ENCODE measurements at regions not wholly inside any gene's neighbourhood (a gene's known extent, or its start where the extent isn't known, plus 50 kb on each side); places are given as distances from the start of the nearest gene placed in this dataset.

DNA sequence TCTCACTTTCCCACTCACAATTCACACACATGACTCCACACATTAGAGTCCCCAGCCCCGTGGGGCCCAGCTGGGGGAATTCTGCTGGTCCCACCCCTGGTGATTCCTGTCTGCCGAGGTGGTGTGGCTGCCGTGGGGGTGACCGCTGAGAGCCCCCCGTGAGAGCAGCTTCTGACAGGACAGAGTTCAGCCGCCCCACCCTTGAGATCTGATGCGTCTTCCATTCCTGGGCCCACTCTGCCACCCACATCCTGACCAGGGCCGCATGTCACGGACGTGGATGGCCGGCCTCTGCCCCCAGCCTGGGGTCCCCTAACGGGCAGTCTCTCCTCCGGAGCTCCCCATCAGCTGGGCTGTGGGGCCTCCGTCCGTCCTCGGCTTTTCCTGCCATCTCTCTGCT, 240.1 kb upstream of the PITRM1 start (continued):
- TF ChIP-seq, protein P1, sequence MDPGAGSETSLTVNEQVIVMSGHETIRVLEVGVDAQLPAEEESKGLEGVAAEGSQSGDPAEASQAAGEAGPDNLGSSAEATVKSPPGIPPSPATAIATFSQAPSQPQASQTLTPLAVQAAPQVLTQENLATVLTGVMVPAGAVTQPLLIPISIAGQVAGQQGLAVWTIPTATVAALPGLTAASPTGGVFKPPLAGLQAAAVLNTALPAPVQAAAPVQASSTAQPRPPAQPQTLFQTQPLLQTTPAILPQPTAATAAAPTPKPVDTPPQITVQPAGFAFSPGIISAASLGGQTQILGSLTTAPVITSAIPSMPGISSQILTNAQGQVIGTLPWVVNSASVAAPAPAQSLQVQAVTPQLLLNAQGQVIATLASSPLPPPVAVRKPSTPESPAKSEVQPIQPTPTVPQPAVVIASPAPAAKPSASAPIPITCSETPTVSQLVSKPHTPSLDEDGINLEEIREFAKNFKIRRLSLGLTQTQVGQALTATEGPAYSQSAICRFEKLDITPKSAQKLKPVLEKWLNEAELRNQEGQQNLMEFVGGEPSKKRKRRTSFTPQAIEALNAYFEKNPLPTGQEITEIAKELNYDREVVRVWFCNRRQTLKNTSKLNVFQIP (CRISPR knock-in tag; IDR thresholded peaks at IDR 0.05; ENCODE audit: borderline replicate concordance, low read depth) = no peak
- TF ChIP-seq ARNTL (CRISPR knock-in tag; IDR thresholded peaks at IDR 0.05; ENCODE audit: borderline replicate concordance, low read depth) = no peak
- TF ChIP-seq, protein P2, sequence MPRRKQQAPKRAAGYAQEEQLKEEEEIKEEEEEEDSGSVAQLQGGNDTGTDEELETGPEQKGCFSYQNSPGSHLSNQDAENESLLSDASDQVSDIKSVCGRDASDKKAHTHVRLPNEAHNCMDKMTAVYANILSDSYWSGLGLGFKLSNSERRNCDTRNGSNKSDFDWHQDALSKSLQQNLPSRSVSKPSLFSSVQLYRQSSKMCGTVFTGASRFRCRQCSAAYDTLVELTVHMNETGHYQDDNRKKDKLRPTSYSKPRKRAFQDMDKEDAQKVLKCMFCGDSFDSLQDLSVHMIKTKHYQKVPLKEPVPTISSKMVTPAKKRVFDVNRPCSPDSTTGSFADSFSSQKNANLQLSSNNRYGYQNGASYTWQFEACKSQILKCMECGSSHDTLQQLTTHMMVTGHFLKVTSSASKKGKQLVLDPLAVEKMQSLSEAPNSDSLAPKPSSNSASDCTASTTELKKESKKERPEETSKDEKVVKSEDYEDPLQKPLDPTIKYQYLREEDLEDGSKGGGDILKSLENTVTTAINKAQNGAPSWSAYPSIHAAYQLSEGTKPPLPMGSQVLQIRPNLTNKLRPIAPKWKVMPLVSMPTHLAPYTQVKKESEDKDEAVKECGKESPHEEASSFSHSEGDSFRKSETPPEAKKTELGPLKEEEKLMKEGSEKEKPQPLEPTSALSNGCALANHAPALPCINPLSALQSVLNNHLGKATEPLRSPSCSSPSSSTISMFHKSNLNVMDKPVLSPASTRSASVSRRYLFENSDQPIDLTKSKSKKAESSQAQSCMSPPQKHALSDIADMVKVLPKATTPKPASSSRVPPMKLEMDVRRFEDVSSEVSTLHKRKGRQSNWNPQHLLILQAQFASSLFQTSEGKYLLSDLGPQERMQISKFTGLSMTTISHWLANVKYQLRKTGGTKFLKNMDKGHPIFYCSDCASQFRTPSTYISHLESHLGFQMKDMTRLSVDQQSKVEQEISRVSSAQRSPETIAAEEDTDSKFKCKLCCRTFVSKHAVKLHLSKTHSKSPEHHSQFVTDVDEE (CRISPR knock-in tag; IDR thresholded peaks at IDR 0.05) = no peak
- no peak for TF ChIP-seq CSDC2 (CRISPR knock-in tag; IDR thresholded peaks at IDR 0.05)
- no peak for TF ChIP-seq BACH2 (CRISPR knock-in tag; IDR thresholded peaks at IDR 0.05; ENCODE audit: borderline replicate concordance)
- no peak for TF ChIP-seq ZNF8 (CRISPR knock-in tag; IDR thresholded peaks at IDR 0.05)
- no peak for TF ChIP-seq TOX (CRISPR knock-in tag; IDR thresholded peaks at IDR 0.05; ENCODE audit: borderline replicate concordance)
- no peak for TF ChIP-seq TCF4 (CRISPR knock-in tag; IDR thresholded peaks at IDR 0.05; ENCODE audit: borderline replicate concordance)

DNA sequence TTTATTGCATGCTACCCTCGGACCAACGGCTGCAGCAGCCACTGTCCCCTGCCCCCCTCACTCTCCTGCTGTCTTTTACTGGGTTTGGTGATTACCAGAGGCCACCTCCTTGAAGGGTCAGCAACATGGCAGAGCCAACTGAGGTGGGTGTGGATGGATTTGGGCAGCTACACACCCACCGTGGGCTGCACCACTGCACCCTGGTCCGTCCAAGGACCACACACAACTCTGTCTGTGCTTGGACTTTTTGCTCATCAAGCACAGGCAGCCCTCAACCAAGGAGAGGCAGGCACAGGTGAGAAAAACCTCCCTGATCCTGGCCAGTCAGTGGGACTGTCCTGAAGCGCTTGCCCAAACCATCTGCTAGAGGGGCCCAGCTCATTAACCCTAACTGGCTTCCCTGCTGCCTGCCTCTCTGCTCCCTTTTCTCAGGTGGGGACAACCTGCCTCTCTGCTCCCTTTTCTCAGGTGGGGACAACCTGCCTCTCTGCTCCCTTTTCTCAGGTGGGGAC, 239.5 kb upstream of the PITRM1 start:
- ATAC-seq = no peak
- no peak for TF ChIP-seq OSR1 (CRISPR knock-in tag; IDR thresholded peaks at IDR 0.05)
- TF ChIP-seq, protein P3, sequence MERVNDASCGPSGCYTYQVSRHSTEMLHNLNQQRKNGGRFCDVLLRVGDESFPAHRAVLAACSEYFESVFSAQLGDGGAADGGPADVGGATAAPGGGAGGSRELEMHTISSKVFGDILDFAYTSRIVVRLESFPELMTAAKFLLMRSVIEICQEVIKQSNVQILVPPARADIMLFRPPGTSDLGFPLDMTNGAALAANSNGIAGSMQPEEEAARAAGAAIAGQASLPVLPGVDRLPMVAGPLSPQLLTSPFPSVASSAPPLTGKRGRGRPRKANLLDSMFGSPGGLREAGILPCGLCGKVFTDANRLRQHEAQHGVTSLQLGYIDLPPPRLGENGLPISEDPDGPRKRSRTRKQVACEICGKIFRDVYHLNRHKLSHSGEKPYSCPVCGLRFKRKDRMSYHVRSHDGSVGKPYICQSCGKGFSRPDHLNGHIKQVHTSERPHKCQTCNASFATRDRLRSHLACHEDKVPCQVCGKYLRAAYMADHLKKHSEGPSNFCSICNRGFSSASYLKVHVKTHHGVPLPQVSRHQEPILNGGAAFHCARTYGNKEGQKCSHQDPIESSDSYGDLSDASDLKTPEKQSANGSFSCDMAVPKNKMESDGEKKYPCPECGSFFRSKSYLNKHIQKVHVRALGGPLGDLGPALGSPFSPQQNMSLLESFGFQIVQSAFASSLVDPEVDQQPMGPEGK (CRISPR knock-in tag; IDR thresholded peaks at IDR 0.05; ENCODE audit: borderline replicate concordance) = no peak
- no peak for TF ChIP-seq ZFP3 (CRISPR knock-in tag; IDR thresholded peaks at IDR 0.05)
- no peak for TF ChIP-seq ISL1 (CRISPR knock-in tag; IDR thresholded peaks at IDR 0.05)
- no peak for TF ChIP-seq ZC3H10 (CRISPR knock-in tag; IDR thresholded peaks at IDR 0.05)
- TF ChIP-seq TOX (CRISPR knock-in tag; IDR thresholded peaks at IDR 0.05; ENCODE audit: borderline replicate concordance) = no peak
- TF ChIP-seq PPARA (CRISPR knock-in tag; IDR thresholded peaks at IDR 0.05; ENCODE audit: borderline replicate concordance) = no peak

DNA sequence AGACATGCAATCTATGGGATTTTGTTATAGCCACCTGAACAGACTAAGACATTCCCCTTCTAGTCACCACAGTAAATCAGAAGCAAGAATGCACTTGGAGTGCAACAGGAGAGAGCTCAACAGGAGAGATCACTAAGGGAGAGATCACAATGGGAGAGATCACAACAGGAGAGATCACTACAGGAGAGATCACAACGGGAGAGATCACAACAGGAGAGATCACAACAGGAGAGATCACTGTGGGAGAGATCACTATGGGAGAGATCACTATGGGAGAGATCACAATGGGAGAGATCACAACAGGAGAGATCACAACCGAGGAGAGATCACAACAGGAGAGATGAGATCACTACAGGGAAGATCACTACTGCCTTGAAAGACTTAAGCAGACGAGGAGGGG, 238.5 kb upstream of the PITRM1 start:
- no peak for ATAC-seq
- TF ChIP-seq PPARA (CRISPR knock-in tag; IDR thresholded peaks at IDR 0.05; ENCODE audit: borderline replicate concordance) = no peak
- TF ChIP-seq ISL1 (CRISPR knock-in tag; IDR thresholded peaks at IDR 0.05) = no peak
- TF ChIP-seq, protein P3 (CRISPR knock-in tag; IDR thresholded peaks at IDR 0.05; ENCODE audit: borderline replicate concordance) = no peak
- no peak for TF ChIP-seq ZFP30 (CRISPR knock-in tag; IDR thresholded peaks at IDR 0.05)
- no peak for TF ChIP-seq TCF4 (CRISPR knock-in tag; IDR thresholded peaks at IDR 0.05; ENCODE audit: borderline replicate concordance)
- no peak for TF ChIP-seq SNAI2 (CRISPR knock-in tag; IDR thresholded peaks at IDR 0.05)
- no peak for TF ChIP-seq ARNTL (CRISPR knock-in tag; IDR thresholded peaks at IDR 0.05; ENCODE audit: borderline replicate concordance, low read depth)
- no peak for TF ChIP-seq CSDC2 (CRISPR knock-in tag; IDR thresholded peaks at IDR 0.05)
- TF ChIP-seq, protein P4, sequence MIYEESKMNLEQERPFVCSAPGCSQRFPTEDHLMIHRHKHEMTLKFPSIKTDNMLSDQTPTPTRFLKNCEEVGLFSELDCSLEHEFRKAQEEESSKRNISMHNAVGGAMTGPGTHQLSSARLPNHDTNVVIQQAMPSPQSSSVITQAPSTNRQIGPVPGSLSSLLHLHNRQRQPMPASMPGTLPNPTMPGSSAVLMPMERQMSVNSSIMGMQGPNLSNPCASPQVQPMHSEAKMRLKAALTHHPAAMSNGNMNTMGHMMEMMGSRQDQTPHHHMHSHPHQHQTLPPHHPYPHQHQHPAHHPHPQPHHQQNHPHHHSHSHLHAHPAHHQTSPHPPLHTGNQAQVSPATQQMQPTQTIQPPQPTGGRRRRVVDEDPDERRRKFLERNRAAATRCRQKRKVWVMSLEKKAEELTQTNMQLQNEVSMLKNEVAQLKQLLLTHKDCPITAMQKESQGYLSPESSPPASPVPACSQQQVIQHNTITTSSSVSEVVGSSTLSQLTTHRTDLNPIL (CRISPR knock-in tag; IDR thresholded peaks at IDR 0.05; ENCODE audit: low read depth) = no peak
- no peak for TF ChIP-seq OSR1 (CRISPR knock-in tag; IDR thresholded peaks at IDR 0.05)
- TF ChIP-seq, protein P2 (CRISPR knock-in tag; IDR thresholded peaks at IDR 0.05) = no peak
- no peak for TF ChIP-seq ZNF8 (CRISPR knock-in tag; IDR thresholded peaks at IDR 0.05)
- no peak for TF ChIP-seq ZNF70 (CRISPR knock-in tag; IDR thresholded peaks at IDR 0.05)
- TF ChIP-seq ZC3H10 (CRISPR knock-in tag; IDR thresholded peaks at IDR 0.05) = no peak
- no peak for TF ChIP-seq ZNF565 (CRISPR knock-in tag; conservative IDR thresholded peaks at IDR 0.05; ENCODE audit: low read depth)
- TF ChIP-seq ESRRG (CRISPR knock-in tag; IDR thresholded peaks at IDR 0.05) = no peak
- no peak for TF ChIP-seq TOX (CRISPR knock-in tag; IDR thresholded peaks at IDR 0.05; ENCODE audit: borderline replicate concordance)
- TF ChIP-seq ZFP3 (CRISPR knock-in tag; IDR thresholded peaks at IDR 0.05) = no peak
